Liver (tissue), 8 donors: ENCODE measurements at regions not wholly inside any gene's neighbourhood (a gene's known extent, or its start where the extent isn't known, plus 50 kb on each side); places are given as distances from the start of the nearest gene placed in this dataset.

Experiments
- DNase-seq: peaks from one replicate; pipeline ENCODE4 v3.0.0-alpha.2; 2017; ENCODE audit warnings: low spot score
- H3K27ac ChIP-seq, 2 donors: one replicate each; pipeline ENCODE4 v1.7.0; 2013; ENCODE audit warnings: inconsistent platforms in 2 of 2, low read length in 2 of 2, control low read depth in 1 of 2, low read depth in 1 of 2, mild to moderate bottlenecking in 1 of 2
- H3K27me3 ChIP-seq, 4 donors: one replicate each; pipeline versions ENCODE4 v1.6.1 to v1.7.0; 2013; ENCODE audit warnings: low read length in 3 of 4, inconsistent platforms in 1 of 4, mild to moderate bottlenecking in 1 of 4, moderate library complexity in 1 of 4; ENCODE audit not compliant: control insufficient read depth in 4 of 4, insufficient read depth in 4 of 4
- H3K36me3 ChIP-seq, 4 donors: one replicate each; pipeline versions ENCODE4 v1.6.1 to v1.7.0; 2013; ENCODE audit warnings: low read length in 3 of 4, mild to moderate bottlenecking in 3 of 4, low read depth in 1 of 4, moderate library complexity in 1 of 4; ENCODE audit not compliant: control insufficient read depth in 4 of 4, insufficient read depth in 3 of 4
- H3K4me1 ChIP-seq, 4 donors: one replicate each; pipeline versions ENCODE4 v1.6.1 to v1.7.0; 2013; ENCODE audit warnings: low read length in 3 of 4, mild to moderate bottlenecking in 3 of 4, moderate library complexity in 1 of 4; ENCODE audit not compliant: control insufficient read depth in 4 of 4, insufficient read depth in 4 of 4
- H3K4me3 ChIP-seq, 3 donors: one replicate each; pipeline versions ENCODE4 v1.6.1 to v1.7.0; 2013; ENCODE audit warnings: low read length in 3 of 3, control low read depth in 1 of 3, low read depth in 1 of 3, mild to moderate bottlenecking in 1 of 3
- H3K9ac ChIP-seq, 2 donors: one replicate each; pipeline ENCODE4 v1.7.0; 2013; ENCODE audit warnings: low read length in 2 of 2, mild to moderate bottlenecking in 2 of 2, moderate library complexity in 2 of 2, control low read depth in 1 of 2, low read depth in 1 of 2
- H3K9me3 ChIP-seq, 4 donors: one replicate each; pipeline versions ENCODE4 v1.6.1 to v1.7.0; 2013; ENCODE audit warnings: low read length in 3 of 4; ENCODE audit not compliant: control insufficient read depth in 4 of 4
- EGR1 ChIP-seq, 2 donors: IDR thresholded peaks; 2 replicates each; pipeline ENCODE4 v1.6.1; 2016 to 2018; ENCODE audit warnings: antibody characterized with exemption in 2 of 2, low read depth in 2 of 2
- FOXA1 ChIP-seq: IDR thresholded peaks from 2 replicates; pipeline ENCODE4 v1.6.1; 2016; ENCODE audit warnings: antibody characterized with exemption
- FOXA2 ChIP-seq: IDR thresholded peaks from 2 replicates; pipeline ENCODE4 v1.6.1; 2016; ENCODE audit warnings: antibody characterized with exemption
- GABPA ChIP-seq, 2 donors: IDR thresholded peaks in 1 of 2; conservative IDR thresholded peaks in 1 of 2; 2 replicates each; pipeline ENCODE4 v1.6.1; 2016; ENCODE audit warnings: antibody characterized with exemption in 2 of 2, mild to moderate bottlenecking in 1 of 2, moderate library complexity in 1 of 2
- HNF4A ChIP-seq, 2 donors: conservative IDR thresholded peaks; 2 replicates each; pipeline ENCODE4 v1.6.1; 2016; ENCODE audit warnings: antibody characterized with exemption in 2 of 2, mild to moderate bottlenecking in 2 of 2
- HNF4G ChIP-seq: IDR thresholded peaks from 2 replicates; pipeline ENCODE4 v1.6.1; 2016; ENCODE audit warnings: antibody characterized with exemption
- JUND ChIP-seq, 2 donors: IDR thresholded peaks; 2 replicates each; pipeline ENCODE4 v1.6.1; 2016; ENCODE audit warnings: antibody characterized with exemption in 2 of 2
- NR2F2 ChIP-seq: IDR thresholded peaks from 2 replicates; pipeline ENCODE4 v1.6.1; 2016; ENCODE audit warnings: antibody characterized with exemption
- RAD21 ChIP-seq, 2 donors: IDR thresholded peaks; 2 replicates each; pipeline ENCODE4 v1.6.1; 2016; ENCODE audit warnings: antibody characterized with exemption in 2 of 2, mild to moderate bottlenecking in 2 of 2
- REST ChIP-seq: IDR thresholded peaks from 2 replicates; pipeline ENCODE4 v1.6.1; 2016; ENCODE audit warnings: antibody characterized with exemption, mild to moderate bottlenecking
- RXRA ChIP-seq, 2 donors: IDR thresholded peaks; 2 replicates each; pipeline ENCODE4 v1.6.1; 2017 to 2018; ENCODE audit warnings: antibody characterized with exemption in 2 of 2, mild to moderate bottlenecking in 1 of 2
- SP1 ChIP-seq: IDR thresholded peaks from 2 replicates; pipeline ENCODE4 v1.6.1; 2018; ENCODE audit warnings: antibody characterized with exemption, mild to moderate bottlenecking
- TAF1 ChIP-seq: conservative IDR thresholded peaks from 2 replicates; pipeline ENCODE4 v1.6.1; 2016; ENCODE audit warnings: antibody characterized with exemption, mild to moderate bottlenecking
- YY1 ChIP-seq: IDR thresholded peaks from 2 replicates; pipeline ENCODE4 v1.6.1; 2016; ENCODE audit warnings: antibody characterized with exemption, mild to moderate bottlenecking
- ZBTB33 ChIP-seq: IDR thresholded peaks from 2 replicates; pipeline ENCODE4 v1.6.1; 2016; ENCODE audit warnings: antibody characterized with exemption
- WGBS: extraction: QIAGEN DNeasy Blood & Tissue Kit; methylation state at CpG from one replicate; pipeline ENCODE4 v1.1.7; 2013; 5-methylcytosine and 5-hydroxymethylcytosine counted together
- TF ChIP-seq, protein P1 (sequence below): IDR thresholded peaks from 2 replicates; pipeline ENCODE4 v1.6.1; 2016; ENCODE audit warnings: antibody characterized with exemption
- TF ChIP-seq, protein P2 (sequence below): IDR thresholded peaks from 2 replicates; pipeline ENCODE4 v1.6.1; 2016; ENCODE audit warnings: antibody characterized with exemption
- TF ChIP-seq, protein P3 (sequence below): fragments of 150-350 bp; IDR thresholded peaks from 2 replicates; pipeline ENCODE4 v1.5.1; 2017; ENCODE audit warnings: improper control_type of control experiment, low read depth, low read length; ENCODE audit not compliant: missing input control
- donor health status: healthy.
- donor health status: healthy.
- donor health status: healthy.
- donor health status: healthy.
- donor health status: healthy.

DNA sequence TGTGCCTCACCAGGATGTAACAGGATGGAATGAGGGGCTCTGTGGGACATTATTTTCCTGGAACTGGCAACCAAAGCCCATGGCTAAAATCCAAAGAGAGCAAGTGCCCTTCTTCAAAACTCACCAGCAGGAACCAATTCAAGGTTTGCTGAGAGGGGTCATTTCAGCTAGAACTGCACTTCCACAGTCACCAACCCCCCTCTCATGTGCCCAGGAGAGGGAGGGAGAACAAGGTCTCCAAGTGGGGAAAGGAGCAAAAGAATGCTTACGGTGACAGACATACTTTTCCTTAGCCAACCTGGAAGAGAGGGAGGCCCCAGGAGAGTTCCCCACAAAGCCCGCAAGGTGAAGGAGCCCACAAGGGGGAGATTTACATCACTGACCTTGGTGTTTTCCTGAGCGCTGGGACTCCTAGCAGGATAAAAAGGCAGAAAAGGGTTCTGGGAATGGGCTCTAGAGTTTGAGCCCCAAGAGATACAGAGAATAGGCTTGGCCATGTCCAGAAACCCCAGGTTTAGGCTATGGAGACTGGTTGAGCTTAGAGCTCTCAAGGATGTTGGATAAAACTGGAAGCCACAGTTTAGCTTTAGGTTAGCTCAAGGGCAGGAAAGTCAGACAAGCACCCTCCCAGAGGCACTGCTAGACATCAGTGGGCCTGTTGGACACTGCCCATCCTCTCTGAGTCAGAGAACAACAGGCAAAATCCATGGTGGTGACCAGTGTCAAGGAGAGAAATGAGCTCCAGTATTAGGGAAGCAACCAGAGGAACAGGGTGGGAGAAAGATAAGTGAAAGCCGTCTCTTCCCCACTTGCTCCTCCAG, 63.9 kb upstream of the GHITM start:
- WGBS: 88% methylated on average over 4 of the region's 4 CpGs
- DNase-seq: no peak
- Histone ChIP-seq H3K4me1 (no peaks in the 10 kb centered on the region), H3K9me3 (no peaks in the 10 kb centered on the region), H3K9ac (no peak overlapping the region), H3K27me3 (no peaks in the 10 kb centered on the region), H3K36me3 (no peaks in the 10 kb centered on the region), H3K27ac (no peak overlapping the region), H3K4me3 (no peak overlapping the region)
- TF ChIP-seq FOXA1 (no peak), SP1 (no peak), HNF4G (no peak), FOXA2 (no peak), TAF1 (no peak), JUND (IDR thresholded peaks at IDR 0.05) (no peak), YY1 (no peak), REST (no peak), ZBTB33 (no peak), GABPA (IDR thresholded peaks at IDR 0.05 in 1 of 2, conservative IDR thresholded peaks at IDR 0.05 in 1 of 2) (no peak), RXRA (IDR thresholded peaks at IDR 0.05) (no peak), RAD21 (IDR thresholded peaks at IDR 0.05) (no peak), EGR1 (IDR thresholded peaks at IDR 0.05; ENCODE audit: low read depth in 2 of 2) (no peak), HNF4A (conservative IDR thresholded peaks at IDR 0.05) (no peak), NR2F2 (no peak)
- TF ChIP-seq, protein P1, sequence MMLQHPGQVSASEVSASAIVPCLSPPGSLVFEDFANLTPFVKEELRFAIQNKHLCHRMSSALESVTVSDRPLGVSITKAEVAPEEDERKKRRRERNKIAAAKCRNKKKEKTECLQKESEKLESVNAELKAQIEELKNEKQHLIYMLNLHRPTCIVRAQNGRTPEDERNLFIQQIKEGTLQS: no peak
- TF ChIP-seq, protein P2, sequence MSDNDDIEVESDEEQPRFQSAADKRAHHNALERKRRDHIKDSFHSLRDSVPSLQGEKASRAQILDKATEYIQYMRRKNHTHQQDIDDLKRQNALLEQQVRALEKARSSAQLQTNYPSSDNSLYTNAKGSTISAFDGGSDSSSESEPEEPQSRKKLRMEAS: no peak
- TF ChIP-seq, protein P3, sequence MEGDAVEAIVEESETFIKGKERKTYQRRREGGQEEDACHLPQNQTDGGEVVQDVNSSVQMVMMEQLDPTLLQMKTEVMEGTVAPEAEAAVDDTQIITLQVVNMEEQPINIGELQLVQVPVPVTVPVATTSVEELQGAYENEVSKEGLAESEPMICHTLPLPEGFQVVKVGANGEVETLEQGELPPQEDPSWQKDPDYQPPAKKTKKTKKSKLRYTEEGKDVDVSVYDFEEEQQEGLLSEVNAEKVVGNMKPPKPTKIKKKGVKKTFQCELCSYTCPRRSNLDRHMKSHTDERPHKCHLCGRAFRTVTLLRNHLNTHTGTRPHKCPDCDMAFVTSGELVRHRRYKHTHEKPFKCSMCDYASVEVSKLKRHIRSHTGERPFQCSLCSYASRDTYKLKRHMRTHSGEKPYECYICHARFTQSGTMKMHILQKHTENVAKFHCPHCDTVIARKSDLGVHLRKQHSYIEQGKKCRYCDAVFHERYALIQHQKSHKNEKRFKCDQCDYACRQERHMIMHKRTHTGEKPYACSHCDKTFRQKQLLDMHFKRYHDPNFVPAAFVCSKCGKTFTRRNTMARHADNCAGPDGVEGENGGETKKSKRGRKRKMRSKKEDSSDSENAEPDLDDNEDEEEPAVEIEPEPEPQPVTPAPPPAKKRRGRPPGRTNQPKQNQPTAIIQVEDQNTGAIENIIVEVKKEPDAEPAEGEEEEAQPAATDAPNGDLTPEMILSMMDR: no peak
